ENCODE measurements at regions not wholly inside any gene's neighbourhood (a gene's known extent, or its start where the extent isn't known, plus 50 kb on each side); places are given as distances from the start of the nearest gene placed in this dataset.

- Mint-ChIP-seq H3K27me3 (ENCODE audit: unreplicated experiment) (no peaks in the 10 kb centered on the region), H3K9me3 (ENCODE audit: unreplicated experiment) (no peaks in the 10 kb centered on the region), H3K27ac (ENCODE audit: unreplicated experiment) (no peak overlapping the region), H3K4me1 (ENCODE audit: unreplicated experiment) (no peaks in the 10 kb centered on the region), H3K36me3 (ENCODE audit: unreplicated experiment) (no peaks in the 10 kb centered on the region), H3K4me3 (ENCODE audit: unreplicated experiment) (no peak overlapping the region)
- no peak for DNase-seq (ENCODE audit: extremely low spot score, unreplicated experiment)
- TF ChIP-seq, protein P1, sequence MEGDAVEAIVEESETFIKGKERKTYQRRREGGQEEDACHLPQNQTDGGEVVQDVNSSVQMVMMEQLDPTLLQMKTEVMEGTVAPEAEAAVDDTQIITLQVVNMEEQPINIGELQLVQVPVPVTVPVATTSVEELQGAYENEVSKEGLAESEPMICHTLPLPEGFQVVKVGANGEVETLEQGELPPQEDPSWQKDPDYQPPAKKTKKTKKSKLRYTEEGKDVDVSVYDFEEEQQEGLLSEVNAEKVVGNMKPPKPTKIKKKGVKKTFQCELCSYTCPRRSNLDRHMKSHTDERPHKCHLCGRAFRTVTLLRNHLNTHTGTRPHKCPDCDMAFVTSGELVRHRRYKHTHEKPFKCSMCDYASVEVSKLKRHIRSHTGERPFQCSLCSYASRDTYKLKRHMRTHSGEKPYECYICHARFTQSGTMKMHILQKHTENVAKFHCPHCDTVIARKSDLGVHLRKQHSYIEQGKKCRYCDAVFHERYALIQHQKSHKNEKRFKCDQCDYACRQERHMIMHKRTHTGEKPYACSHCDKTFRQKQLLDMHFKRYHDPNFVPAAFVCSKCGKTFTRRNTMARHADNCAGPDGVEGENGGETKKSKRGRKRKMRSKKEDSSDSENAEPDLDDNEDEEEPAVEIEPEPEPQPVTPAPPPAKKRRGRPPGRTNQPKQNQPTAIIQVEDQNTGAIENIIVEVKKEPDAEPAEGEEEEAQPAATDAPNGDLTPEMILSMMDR (IDR thresholded peaks at IDR 0.05): no peak
Measured at GRCh38 chr2:116948258-116948657, 866.2 kb upstream of the DDX18 start.

- Mint-ChIP-seq H3K36me3 (ENCODE audit: unreplicated experiment) (no peaks in the 10 kb centered on the region), H3K9me3 (ENCODE audit: unreplicated experiment) (no peaks in the 10 kb centered on the region), H3K4me3 (ENCODE audit: unreplicated experiment) (no peak overlapping the region), H3K4me1 (ENCODE audit: unreplicated experiment) (no peaks in the 10 kb centered on the region), H3K27ac (ENCODE audit: unreplicated experiment) (no peak overlapping the region), H3K27me3 (ENCODE audit: unreplicated experiment) (no peaks in the 10 kb centered on the region)
- no peak for DNase-seq (ENCODE audit: extremely low spot score, unreplicated experiment)
- TF ChIP-seq, protein P1 (IDR thresholded peaks at IDR 0.05): no peak
Measured at GRCh38 chr2:116949249-116949648, 865.2 kb upstream of the DDX18 start.

- Mint-ChIP-seq H3K4me1 (ENCODE audit: unreplicated experiment) (no peaks in the 10 kb centered on the region), H3K27me3 (ENCODE audit: unreplicated experiment) (no peaks in the 10 kb centered on the region), H3K36me3 (ENCODE audit: unreplicated experiment) (no peaks in the 10 kb centered on the region), H3K4me3 (ENCODE audit: unreplicated experiment) (no peak overlapping the region), H3K9me3 (ENCODE audit: unreplicated experiment) (peaks cover 10% of the 10 kb centered on the region), H3K27ac (ENCODE audit: unreplicated experiment) (no peak overlapping the region)
- DNase-seq (ENCODE audit: extremely low spot score, unreplicated experiment): no peak
- TF ChIP-seq, protein P1 (IDR thresholded peaks at IDR 0.05): peak; percentile 52
Measured at GRCh38 chr2:116952254-116952653, 862.2 kb upstream of the DDX18 start.

DNA sequence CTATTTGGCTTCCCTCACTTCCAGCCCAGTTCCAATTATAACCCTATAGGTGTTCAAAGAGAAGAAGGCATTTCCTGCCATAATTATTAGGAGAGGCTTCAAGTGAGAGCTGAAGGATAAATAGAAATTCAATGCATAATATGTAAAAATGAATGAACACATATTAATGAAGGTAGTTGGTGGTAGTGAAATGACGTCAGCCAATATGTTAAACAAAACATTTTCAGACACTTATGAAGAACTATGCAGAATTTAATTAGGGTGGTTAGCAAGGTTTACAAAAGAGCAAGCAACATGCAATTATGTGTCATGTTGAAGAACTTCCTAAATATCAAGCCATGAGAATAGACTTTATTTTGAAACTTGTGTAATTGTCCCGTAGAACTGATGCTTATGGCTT, 858.8 kb upstream of the DDX18 start:
- no peak overlapping the region for H3K4me3 Mint-ChIP-seq (ENCODE audit: unreplicated experiment)
- no peak for DNase-seq (ENCODE audit: extremely low spot score, unreplicated experiment)
- peaks cover 10% of the 10 kb centered on the region for H3K9me3 Mint-ChIP-seq (ENCODE audit: unreplicated experiment)
- H3K4me1 Mint-ChIP-seq (ENCODE audit: unreplicated experiment): no peaks in the 10 kb centered on the region
- H3K27me3 Mint-ChIP-seq (ENCODE audit: unreplicated experiment): no peaks in the 10 kb centered on the region
- H3K27ac Mint-ChIP-seq (ENCODE audit: unreplicated experiment): no peak overlapping the region
- TF ChIP-seq, protein P1 (IDR thresholded peaks at IDR 0.05): no peak
- H3K36me3 Mint-ChIP-seq (ENCODE audit: unreplicated experiment): no peaks in the 10 kb centered on the region

GRCh38 chr2:116975608-116976007, 838.9 kb upstream of the DDX18 start:
- H3K27me3 Mint-ChIP-seq (ENCODE audit: unreplicated experiment): no peaks in the 10 kb centered on the region
- H3K4me1 Mint-ChIP-seq (ENCODE audit: unreplicated experiment): no peaks in the 10 kb centered on the region
- H3K36me3 Mint-ChIP-seq (ENCODE audit: unreplicated experiment): no peaks in the 10 kb centered on the region
- DNase-seq (ENCODE audit: extremely low spot score, unreplicated experiment): no peak
- TF ChIP-seq, protein P1 (IDR thresholded peaks at IDR 0.05): no peak
- no peak overlapping the region for H3K27ac Mint-ChIP-seq (ENCODE audit: unreplicated experiment)
- H3K9me3 Mint-ChIP-seq (ENCODE audit: unreplicated experiment): peaks cover 6% of the 10 kb centered on the region
- H3K4me3 Mint-ChIP-seq (ENCODE audit: unreplicated experiment): no peak overlapping the region
